T-helper 2 cell treated with Interferon-gamma antibody and Interleukin-4, amounts not matched to agents 100 ng/mL and 5 ng/mL, for 36 hours (primary cell): ENCODE measurements at regions not wholly inside any gene's neighbourhood (a gene's known extent, or its start where the extent isn't known, plus 50 kb on each side); places are given as distances from the start of the nearest gene placed in this dataset.

ENCODE experiments used
- intact Hi-C: fragments of 100-400 bp; cut with micrococcal nuclease; formaldehyde crosslinking; loops from one replicate; pipeline ENCODE4 v1.15.1; 2023

DNA sequence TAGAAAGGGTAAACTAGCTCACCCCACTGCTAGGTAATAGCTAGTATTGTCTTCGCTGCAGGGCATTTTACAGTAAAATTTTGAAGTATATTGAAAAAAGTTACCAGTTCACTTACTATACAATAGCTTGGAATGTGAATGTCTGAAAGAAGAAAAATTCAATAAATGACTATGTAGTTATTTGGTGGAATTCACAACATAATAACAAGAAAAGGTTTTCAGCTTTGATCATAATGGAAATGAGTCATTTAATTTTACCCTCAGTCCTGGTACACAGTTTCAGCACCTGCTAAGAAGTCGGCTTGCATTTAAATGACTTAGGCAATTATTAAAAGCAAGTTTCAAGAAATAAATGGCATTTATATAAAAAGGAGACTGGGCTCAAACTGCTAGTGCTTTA lies 90.4 kb downstream of the NUP35 start:
- intact Hi-C loops: loop anchor here (10.0 kb wide), 1 partner anchor 90 kb away; the partner anchor contains the start of gene NUP35

DNA sequence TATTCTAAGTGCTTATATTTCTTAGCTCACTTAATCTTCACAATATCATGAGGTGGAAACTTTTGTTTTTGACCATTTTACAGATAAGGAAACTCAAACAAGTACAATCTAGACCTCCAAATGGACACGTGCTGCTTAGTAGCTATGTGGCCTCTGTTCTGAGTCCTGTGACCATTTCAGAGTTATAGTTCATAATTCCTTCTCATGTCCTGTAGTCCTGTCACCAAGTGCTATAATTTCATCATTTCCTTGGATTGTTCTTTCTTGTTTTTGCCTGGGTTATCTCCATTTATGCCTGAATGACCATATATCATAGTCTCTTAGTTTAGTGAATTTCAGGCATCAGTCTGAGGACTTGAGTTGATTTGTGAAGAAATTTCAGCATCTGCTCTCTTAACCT lies 91.7 kb downstream of the NUP35 start:
- intact Hi-C loops: loop anchor here (10.0 kb wide), 1 partner anchor 91 kb away; the partner anchor contains the start of gene NUP35

GRCh38 chr2:183219888-183220287 lies 95.6 kb downstream of the NUP35 start:
- intact Hi-C loops: loop anchor here (10.0 kb wide), 1 partner anchor 95 kb away; the partner anchor contains the start of gene NUP35

DNA sequence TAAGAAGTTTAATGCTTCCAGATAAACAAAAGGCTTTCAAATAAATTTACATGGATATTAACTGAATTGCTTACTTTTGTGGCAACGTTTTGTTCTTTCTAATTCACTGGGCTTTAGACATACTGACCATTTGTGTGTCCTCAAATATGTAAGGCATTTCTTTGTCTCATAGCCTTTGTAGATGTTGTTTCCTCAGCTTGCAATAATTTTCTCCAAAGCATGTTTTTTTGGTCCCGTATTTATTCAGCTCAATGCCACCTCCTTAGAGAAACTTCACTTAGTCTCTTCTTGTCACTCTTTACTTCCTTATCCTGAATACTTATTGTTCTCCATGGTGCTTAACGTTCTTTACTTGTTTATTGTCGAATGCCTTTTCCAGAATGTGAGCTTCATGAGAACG lies 98.5 kb downstream of the NUP35 start:
- intact Hi-C loops: no loop called here

GRCh38 chr2:183224948-183225347 lies 100.7 kb downstream of the NUP35 start:
- intact Hi-C loops: no loop called here

- intact Hi-C loops: no loop called here
Measured at GRCh38 chr2:183227176-183227575, 102.9 kb downstream of the NUP35 start.

GRCh38 chr2:183229386-183229785 lies 105.1 kb downstream of the NUP35 start:
- intact Hi-C loops: no loop called here

GRCh38 chr2:183232161-183232865 lies 108.1 kb downstream of the NUP35 start:
- intact Hi-C loops: no loop called here

- intact Hi-C loops: no loop called here
Measured at GRCh38 chr2:183242937-183243336, 118.7 kb downstream of the NUP35 start.

- intact Hi-C loops: no loop called here
Measured at GRCh38 chr2:183243758-183244157, 119.5 kb downstream of the NUP35 start.

- intact Hi-C loops: no loop called here
Measured at GRCh38 chr2:183244300-183244844, 120.1 kb downstream of the NUP35 start.

DNA sequence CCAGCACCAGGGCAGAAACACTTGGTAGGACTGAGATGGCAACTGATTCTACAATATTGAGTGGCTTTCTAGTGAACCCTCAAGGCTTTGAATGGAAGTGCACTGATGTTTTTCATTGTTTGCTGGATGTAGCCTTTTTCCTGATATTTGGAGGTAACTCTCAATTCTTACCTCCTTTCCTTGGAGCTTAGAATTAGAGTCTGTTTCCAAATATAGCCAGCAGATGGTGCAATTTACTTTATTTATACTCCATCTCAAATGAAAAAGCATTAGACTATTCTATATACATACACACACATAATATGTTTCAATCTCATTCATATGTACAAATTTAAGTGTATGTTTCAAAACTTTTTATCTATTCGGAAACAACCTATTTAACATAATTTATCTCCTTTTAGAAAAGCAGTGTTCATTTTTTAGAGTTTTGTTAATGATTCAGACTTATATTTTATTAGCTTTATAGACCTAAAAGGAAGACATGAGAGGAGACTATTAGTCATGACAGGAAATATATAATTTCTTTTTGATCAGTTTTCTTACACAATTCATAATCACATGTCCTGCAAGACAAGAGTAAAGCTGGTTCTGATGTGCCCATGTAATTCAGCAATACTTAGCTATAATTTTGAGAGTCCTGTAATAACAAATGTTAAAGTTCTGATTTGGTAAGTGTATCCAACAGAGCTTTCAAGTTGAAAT lies 124.8 kb downstream of the NUP35 start:
- intact Hi-C loops: no loop called here

- intact Hi-C loops: no loop called here
Measured at GRCh38 chr2:183250061-183250460, 125.8 kb downstream of the NUP35 start.

DNA sequence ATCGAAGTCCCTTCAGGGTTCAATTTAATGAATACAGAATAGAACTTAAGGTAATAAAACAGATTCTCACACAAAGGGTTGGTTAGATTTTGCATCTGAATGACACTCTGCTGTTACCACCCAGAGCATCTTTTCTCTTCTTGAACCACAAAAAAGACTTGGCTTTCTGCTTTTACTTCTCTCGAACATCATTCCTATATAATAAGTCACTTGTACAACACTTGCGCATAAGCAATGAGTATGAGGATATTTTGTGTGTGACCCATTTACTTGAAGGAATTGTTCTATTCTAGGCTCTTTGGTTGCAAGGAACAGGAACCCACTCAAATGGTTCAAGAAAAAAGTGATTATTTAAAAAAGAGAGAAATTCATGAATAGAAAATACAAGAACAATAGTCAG lies 126.2 kb downstream of the NUP35 start:
- intact Hi-C loops: no loop called here

DNA sequence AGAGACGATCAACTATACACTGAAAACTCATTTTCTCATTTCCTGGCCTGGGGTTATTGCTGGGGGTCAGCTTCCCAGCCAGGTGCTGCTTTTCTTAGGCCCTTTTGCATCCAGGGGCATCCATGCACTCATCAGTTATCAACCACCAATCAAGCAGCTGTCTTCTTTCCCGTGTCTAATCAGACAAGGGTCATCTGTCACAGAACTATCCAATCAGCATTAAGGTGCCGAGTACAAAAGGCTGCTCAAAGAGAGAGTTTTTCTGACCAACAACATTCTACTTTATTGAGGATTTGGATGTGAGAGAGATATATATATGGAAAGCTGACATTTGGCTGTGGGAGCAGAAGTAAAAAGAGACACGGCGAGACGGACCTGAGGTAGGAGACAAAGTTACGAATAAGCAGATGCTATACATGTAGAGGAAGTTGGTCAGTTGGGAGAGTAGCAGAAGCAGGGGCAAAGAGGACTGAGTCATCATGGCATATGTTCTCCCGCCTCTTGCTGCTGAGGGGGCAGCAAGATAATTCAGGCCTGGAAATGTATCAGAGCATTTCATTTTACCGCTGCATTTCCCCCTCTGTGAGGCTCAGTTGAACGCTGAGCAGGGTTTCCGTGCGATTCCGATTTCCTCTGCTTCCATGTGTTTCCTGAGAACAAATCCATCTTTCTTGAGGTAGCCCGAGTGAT lies 129.3 kb downstream of the NUP35 start:
- intact Hi-C loops: no loop called here

GRCh38 chr2:183255411-183255810 lies 131.2 kb downstream of the NUP35 start:
- intact Hi-C loops: no loop called here

DNA sequence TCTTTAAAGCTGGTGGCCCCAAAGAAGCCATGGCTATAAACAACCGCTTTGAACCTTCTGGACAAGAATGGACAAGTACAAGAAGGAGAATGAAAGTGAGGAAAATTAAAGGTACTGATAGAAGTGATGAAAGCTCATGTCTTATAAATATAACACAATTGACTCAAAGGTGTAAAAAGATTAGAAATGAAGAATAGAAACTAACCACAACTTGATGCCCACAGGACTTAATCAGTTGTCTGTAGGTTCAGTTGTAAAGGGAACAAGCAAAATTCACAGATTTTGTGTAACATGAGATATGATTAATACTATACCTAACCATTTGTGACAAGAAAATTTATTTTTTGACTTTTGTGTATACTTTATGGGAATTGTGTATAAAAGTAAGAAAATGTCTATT lies 135.7 kb downstream of the NUP35 start:
- intact Hi-C loops: no loop called here

DNA sequence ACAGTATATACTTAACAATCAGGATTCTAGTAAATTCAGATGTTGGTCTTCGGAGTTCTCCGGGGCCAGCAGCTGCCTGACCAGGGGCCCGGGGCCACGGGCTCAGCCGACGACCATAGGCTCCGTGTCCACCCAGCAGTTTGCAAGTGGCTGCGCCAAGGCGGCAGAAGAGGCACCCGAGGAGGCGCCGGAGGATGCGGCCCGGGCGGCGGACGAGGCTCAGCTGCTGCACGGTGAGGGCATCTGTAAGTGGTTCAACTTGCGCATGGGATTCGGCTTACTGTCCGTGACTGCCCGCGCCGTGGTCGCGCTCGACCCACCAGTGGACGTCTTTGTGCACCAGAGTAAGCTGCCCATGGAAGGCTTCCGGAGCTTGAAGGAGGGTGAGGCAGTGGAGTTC lies 136.3 kb downstream of the NUP35 start:
- intact Hi-C loops: no loop called here

DNA sequence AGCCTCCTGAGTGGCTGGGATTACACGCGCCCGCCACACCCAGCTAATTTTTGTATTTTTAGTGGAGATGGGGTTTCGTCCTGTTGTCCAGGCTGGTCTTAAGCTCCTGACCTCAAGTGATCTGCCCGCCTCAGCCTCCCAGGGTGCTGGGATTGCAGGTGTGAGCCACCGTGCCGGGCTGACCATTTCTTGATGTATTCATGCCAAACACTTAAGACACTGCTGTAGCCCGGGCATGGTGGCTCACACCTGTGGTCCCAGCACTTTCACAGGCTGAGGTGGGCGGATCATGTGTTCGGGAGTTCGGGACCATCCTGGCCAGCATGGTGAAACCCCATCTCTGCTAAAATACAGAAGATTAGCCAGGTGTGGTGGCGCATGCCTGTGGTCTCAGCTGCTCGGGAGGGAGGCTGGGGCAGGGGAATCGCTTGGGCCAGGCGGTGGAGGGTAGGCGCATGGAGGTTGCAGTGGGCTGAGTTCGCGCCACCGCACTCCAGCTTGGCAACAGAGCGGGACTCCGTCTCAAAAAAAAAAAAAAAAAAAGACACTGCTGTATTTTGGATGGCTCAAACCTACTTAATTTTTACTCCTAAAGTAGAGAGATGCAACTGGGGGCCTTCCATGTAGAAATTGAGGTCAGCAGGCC lies 140.8 kb downstream of the NUP35 start:
- intact Hi-C loops: no loop called here

- intact Hi-C loops: no loop called here
Measured at GRCh38 chr2:183267148-183267827, 143.0 kb downstream of the NUP35 start.

GRCh38 chr2:183269956-183270355 lies 145.7 kb downstream of the NUP35 start:
- intact Hi-C loops: no loop called here
